Caki2 (cell line): ENCODE measurements at regions not wholly inside any gene's neighbourhood (a gene's known extent, or its start where the extent isn't known, plus 50 kb on each side); places are given as distances from the start of the nearest gene placed in this dataset.
A peak's percentile ranks its signal among the peaks of the same experiment; 100 is the strongest.

Experiments
- DNase-seq: peaks from one replicate; pipeline ENCODE4 v3.0.0-alpha.2; 2015; ENCODE audit warnings: low read depth
- in situ Hi-C: cut with HindIII; loops from 2 replicates; pipeline ENCODE4 v1.10.0; 2016; ENCODE audit warnings: low sequenced_read_pairs, low pct_unique_long_range_greater_than_20kb, mixed read lengths

- peak; percentile 56 for DNase-seq
- in situ Hi-C loops, result no loop called here
Observed at GRCh38 chr7:41148521-41148951, 554.4 kb downstream of the INHBA start.

- no peak for DNase-seq
- in situ Hi-C loops, result no loop called here
Observed at GRCh38 chr7:41147606-41148485, 555.0 kb downstream of the INHBA start.

- DNase-seq, result no peak
- in situ Hi-C loops, result no loop called here
Observed at GRCh38 chr7:41146429-41146828, 556.5 kb downstream of the INHBA start.

GRCh38 chr7:41145656-41146055 is 557.2 kb downstream of the INHBA start:
- DNase-seq, result no peak
- in situ Hi-C loops, result no loop called here

GRCh38 chr7:41142904-41143473 is 559.9 kb downstream of the INHBA start:
- DNase-seq, result no peak
- in situ Hi-C loops, result no loop called here

GRCh38 chr7:41139789-41140188 is 563.1 kb downstream of the INHBA start:
- DNase-seq, result no peak
- in situ Hi-C loops, result no loop called here

GRCh38 chr7:41136551-41136950 is 566.3 kb downstream of the INHBA start:
- in situ Hi-C loops, result no loop called here

GRCh38 chr7:41135511-41135910 is 567.4 kb downstream of the INHBA start:
- in situ Hi-C loops, result no loop called here
- no peak for DNase-seq

More at GRCh38 chr7:41136551-41136950, 566.3 kb downstream of the INHBA start:
- no peak for DNase-seq

GRCh38 chr7:41134300-41135255 is 568.3 kb downstream of the INHBA start:
- in situ Hi-C loops, result no loop called here
- DNase-seq, result peak; percentile 72

- DNase-seq, result no peak
- in situ Hi-C loops, result no loop called here
Observed at GRCh38 chr7:41133690-41134299, 569.1 kb downstream of the INHBA start.

- in situ Hi-C loops, result no loop called here
- no peak for DNase-seq
Observed at GRCh38 chr7:41131956-41132355, 570.9 kb downstream of the INHBA start.

GRCh38 chr7:41130561-41131236 is 572.2 kb downstream of the INHBA start:
- DNase-seq, result no peak

GRCh38 chr7:41130086-41130485 is 572.8 kb downstream of the INHBA start:
- no peak for DNase-seq
- in situ Hi-C loops, result no loop called here

More at GRCh38 chr7:41130561-41131236, 572.2 kb downstream of the INHBA start:
- in situ Hi-C loops, result no loop called here

GRCh38 chr7:41125343-41125742 is 577.5 kb downstream of the INHBA start:
- in situ Hi-C loops, result no loop called here
- DNase-seq, result no peak

- in situ Hi-C loops, result no loop called here
- no peak for DNase-seq
Observed at GRCh38 chr7:41122256-41122987, 580.5 kb downstream of the INHBA start.

- in situ Hi-C loops, result no loop called here
- DNase-seq, result no peak
Observed at GRCh38 chr7:41121228-41121627, 581.7 kb downstream of the INHBA start.

- no peak for DNase-seq
- in situ Hi-C loops, result no loop called here
Observed at GRCh38 chr7:41118486-41118885, 584.4 kb downstream of the INHBA start.
